NCI-H2196 treated with DMSO at 0.1 percent for 48 hours (cell line): ENCODE measurements at regions not wholly inside any gene's neighbourhood (a gene's known extent, or its start where the extent isn't known, plus 50 kb on each side); places are given as distances from the start of the nearest gene placed in this dataset.
"Not testable (repeated sequence)": the region's sequence is repeated elsewhere in the genome, so short reads cannot be mapped to it uniquely, and the experiment has no call there.

ENCODE experiments used
- DNase-seq: peaks from one replicate; lab custom pipeline; 2025; ENCODE audit not compliant: unreplicated experiment; lab: John Stamatoyannopoulos, UW

DNA sequence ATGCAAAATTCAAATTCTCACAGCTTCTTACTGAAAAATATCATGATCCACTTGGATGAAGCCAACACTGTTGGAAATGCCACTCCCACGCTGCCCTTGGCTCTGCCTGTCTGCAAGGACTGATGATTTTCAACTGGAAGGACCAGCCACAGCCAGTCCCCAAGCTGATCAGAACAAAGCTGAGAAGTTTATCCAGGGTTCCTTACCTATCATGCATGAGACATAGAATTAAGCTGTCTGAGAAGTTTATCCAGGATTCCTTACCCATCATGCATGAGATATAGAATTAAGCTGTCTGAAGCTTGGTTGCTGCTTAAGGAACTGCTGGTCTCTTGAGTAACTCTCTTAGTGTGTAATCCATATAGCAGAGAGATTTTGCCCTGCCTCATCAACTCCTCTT lies 159.8 kb upstream of the TMEM260 start:
- DNase-seq = no peak

DNA sequence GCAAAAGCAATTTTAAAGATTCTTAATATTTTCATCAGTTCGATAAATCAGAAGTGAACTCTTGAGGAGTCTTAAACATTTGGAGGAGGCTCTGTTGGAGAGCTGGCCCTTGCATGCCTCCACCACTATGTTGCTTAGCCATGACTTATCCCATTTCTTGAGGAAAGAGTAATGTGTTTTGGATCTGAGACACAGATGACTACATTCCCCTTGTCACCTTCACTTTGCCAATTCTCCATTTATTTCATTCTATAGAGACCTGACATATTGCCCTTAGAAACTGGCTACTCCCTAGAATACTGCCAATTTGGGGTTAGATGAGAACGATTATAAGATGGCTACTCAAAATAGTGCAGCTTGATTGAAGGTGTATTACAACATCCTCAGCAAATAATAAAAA lies 157.4 kb upstream of the TMEM260 start:
- no peak for DNase-seq

DNA sequence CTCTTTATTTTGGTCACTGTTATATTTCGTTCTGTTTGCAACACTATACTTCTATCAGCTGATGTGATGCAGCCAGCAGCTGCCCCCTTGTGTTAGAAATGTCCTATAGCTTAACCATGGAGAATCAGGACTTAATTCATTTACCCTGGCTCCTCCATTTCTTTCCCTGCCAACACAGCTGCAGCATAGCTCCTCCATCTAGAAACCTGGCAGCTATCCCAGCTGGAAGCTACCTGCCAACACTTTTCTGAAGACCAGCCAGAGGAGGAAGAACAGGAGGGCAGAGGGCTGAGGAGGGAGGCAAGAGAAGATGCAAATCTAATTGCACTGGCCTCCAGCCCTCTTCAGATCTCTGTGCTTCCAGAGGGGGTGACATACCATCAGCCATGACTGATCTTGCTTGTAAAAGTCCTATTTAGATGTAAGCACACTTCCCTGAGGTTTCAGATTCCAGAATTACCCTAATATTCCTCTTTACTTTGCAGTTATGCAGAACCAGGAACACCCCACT lies 156.8 kb upstream of the TMEM260 start:
- DNase-seq = peak; percentile 90

DNA sequence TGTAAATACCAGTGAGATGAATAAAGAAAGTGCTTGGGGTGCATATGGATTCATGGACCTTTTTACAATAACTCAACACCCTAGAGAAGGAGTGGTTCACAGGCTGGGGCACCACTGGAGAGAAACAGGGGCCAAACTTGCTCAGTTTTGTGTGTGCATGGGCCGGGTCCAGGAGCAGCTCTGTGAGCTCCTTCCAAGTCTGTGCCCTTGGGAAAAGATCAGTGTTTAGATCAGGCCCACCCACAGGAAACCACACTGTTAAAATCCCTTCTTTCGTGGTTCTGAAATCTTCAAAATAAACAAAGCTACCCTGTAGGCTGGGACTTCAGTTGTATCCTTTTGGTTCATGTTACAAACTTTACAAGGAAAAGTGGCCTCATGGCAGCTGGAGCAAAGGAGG lies 156.1 kb upstream of the TMEM260 start:
- no peak for DNase-seq

DNA sequence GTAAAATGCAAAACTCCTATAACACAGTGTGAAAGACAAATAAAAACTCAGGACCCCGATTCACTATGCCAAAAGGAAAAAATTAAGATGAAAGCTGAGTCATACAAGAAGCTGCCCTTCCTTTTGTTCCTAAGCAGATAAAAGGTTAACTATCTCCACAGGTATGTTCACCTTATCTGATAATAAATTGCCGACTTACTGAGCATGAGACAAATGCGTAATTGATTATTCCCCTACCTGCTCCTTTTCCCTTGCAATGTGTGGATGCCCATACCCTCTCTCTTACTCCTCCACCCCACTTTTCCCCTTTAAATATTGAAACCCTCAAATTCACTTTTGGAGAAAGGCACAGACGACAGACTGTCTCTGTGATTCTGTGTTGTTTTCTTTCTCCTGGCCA lies 148.6 kb upstream of the TMEM260 start:
- no peak for DNase-seq

DNA sequence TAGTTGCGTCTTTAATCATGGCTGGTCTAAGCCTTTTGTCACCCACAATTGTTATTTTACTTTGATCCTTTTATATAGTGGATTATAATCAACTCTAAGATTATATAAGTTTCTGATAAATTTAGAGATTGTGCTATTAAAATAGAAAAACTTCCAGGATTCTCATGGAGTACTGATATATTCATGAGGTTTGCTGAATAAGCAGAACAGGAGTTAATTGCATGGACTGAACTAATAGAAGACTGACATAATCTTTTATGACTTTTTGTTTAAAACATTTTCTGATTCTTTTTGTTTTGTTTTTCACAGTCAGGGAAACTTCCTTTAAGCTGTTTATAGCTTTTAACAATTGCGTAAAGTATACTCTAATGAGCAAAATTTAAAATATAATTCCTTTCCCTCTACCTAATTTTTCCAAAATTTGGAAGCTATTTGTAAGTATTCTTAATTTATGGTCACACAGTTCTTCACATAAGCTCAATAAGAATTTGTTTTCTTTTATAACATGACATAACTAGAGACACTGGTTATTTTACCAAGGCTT lies 129.9 kb upstream of the TMEM260 start:
- DNase-seq = no peak

DNA sequence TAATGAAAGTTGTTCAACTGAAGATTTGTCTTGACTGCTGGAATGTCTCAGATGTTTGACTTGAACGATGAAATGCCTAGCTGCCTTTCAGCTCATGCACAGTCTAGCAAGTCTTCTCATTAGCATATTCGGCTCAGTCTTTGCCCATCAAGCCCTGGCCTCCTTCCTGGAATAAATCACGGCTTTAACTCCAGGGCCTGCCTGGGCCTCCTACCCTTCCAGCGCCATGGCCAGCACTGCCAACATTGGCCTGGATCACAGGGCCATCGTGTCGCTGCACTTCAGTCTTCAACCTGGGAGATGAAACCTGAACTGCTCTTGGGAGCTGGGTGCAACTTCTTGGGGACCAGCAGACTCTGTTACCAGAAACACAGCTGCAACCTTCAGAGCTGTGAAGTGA lies 126.7 kb upstream of the TMEM260 start:
- DNase-seq = no peak

DNA sequence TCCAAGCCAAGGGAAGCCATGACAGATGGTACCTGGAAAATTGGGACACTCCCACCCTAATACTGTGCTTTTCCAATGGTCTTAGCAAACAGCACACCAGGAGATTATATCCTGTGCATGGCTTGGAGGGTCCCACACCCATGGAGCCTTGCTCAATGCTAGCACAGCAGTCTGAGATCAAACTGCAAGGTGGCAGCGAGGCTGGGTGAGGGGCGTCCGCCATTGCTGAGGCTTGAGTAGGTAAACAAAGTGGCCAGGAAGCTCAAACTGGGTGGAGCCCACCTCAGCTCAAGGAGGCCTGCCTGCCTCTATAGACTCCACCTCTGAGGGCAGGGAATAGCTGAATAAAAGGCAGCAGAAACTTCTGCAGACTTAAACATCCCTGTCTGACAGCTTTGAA lies 124.9 kb upstream of the TMEM260 start:
- not testable (repeated sequence) for DNase-seq

DNA sequence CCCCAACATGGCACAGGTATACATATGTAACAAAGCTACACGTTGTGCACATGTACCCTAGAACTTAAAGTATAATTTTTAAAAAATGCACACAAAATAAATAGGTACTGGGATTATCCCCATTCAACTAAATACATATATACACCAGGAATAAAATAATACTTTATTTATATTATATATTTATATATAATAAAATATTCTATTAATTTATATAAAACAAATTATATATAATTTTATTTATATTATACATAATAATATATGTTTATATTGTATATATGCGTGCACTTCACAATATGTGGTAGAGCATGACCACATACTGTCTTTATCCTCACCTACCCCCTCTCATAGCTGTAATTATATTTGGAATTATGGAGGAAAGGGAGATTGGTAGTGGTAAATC lies 119.1 kb upstream of the TMEM260 start:
- DNase-seq = no peak

DNA sequence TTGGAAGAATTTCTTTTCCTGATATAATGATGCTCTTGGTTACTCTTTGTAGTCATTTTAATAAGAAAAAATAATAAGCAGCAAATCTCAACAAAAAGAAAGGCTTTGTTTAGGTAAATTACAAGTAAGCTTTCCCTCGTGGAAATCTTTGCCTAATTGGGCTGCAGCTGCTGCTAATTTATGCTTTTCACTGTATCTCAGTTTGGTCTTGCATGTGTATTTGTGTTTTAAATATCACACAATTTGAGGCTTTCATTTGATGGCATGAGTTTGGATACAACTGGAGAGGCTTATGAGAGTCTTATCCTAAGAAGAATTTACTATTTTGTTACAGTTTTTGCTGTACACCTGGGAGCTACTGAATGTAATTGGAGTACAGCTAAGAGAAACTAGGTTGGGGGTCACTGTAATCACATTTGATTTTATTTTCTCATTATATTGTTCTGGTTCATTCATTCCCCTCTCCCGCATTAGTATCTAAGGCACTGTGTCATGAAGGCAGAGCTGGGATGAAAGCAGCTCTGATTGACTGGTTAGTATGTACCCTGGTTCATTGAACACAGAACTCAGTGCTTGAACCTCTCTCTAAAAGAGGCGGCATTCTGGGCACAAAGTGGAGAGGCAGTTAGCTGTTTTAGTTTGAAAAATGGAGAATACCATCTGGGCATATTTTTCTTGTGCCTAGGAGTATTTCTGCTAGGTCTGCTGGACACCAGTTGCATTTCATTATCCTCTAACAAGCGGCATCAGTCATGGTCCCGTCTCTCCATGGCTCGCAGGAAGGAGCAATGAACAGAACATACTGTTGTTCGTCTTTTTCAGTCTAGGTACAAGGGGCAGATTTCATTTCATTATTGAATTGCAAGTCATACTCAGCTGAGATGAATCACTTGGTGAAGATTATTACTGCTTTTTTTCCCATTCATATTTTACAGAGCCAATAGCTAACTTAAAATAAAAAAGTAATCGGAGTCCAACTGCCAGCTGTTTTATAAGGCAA lies 118.0 kb upstream of the TMEM260 start:
- no peak for DNase-seq

DNA sequence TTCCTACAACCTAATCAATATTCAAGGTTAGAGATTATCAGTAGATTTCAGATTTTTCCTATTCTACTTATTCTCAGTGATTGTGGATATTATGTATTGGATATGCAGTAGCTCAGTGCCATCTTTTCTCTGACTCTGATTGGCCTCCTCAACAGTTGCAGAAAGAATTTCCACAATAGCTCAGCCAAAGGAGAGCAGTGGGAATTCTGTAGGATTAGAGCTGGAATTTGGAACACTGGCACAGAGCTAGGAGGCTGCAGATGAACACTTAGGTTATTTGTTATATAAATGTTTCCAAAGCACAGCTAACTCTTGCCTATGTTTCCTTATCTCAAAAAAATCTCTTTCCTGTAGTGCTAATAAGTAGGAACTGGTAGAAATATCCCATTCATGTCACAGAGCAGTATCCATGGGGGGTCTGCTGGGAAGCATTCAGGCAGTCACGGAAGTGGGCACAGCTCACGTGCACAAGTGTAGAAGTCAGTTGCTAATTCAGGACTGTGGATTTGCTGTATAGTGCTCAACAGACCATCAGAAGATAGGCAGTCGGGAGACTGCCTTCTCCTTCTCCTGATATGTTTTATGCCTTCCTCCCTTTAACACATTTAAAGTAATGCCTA lies 116.2 kb upstream of the TMEM260 start:
- DNase-seq = no peak

DNA sequence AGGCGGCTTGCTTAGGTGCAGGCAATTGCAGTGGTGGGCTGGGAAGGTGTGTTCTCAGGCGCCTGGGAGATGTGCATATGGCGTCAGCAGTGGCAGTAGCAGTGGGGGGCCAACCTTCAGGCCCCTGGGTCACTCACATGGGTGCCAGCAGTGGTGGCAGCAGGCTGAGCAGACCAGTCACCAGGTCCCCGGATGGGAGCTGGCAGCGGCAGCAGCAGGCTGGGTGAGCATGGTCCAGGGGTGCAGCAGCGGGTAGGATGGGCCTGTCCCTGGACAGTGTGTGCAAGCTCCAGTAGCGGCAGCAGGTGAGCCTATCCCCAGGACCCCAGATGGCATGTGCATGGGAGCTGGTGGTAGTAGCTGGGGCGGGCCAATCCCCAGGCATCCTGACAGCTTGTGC lies 108.5 kb upstream of the TMEM260 start:
- no peak for DNase-seq

DNA sequence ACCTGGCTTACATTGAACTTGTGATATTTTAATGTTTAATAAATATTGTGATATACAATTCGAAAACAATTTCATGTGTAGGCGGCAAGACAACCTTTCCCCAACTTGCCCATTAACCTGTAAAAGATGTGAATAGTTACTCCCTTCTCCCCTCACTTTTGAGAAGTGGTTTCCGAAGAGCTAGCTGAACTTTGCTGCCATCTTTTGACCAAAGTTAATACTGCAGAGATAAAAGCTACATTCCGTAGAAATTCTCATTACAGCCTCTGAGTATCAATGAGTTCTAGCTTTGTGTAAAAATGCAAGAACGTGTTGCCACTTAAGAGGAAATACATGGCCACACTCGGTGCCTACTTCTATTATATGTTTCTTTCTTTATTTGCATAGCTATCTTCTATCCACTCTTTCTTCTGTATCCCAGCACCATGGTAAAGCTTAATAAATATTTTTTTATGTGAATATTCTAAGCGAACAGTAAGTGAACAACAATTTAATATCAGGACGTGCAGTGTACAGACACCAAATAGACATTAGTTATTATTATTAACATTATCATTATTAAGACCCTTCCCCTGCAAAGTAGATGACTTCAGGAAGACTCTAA lies 105.1 kb upstream of the TMEM260 start:
- DNase-seq = no peak

DNA sequence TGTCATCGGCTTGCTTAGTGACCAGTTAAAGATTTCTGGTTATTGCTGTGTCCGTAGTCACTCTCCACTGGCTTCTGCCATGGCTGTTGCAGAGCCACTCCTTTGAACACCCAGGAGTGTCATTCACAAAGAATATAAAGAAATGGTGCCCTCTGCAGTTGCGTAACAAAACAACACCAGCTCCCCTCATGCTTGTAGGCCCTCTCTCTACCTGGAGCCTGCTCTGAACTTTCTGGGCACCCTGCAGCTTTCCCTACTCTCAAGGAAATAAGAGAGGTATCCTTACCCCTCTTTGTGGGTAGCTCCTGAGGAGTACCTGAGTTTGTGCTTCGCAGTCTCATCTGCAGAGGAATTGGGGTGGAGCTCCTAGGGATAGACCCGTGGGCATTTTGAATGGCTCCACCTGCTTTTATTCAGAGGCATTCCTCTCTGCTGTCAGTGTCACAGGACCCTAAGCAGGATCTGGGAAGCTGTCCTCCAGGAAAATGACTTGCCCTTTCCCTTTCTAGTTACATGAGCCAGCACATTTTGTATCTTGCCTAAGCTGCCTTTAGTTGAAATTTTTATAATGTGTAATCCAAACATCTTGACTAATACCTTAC lies 97.2 kb upstream of the TMEM260 start:
- no peak for DNase-seq

DNA sequence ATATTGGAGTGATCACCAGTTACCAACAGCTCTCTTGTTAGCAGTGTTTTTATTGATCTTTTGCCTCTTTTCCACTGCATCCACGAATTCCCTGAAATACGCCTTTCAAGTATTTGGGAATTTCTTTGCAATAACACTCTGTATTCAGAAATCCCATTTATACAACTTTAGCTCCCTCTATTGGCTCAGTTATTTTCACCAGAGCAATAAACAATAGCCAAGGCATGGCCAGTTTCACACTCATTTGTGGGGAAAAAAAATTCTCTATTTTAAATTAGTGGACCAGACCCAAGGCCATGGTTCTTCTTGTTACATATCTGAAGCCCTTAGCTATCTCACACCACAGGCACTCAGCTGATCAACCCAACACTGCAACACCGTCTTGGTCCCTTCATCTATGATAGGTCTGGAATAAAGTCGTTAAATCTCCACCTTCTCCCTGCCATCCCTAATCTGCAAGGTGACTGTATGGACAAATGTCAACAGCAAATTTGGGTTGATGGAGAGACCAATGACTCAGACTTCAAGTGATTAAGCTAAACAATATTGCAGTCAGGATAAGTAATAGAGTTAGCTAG lies 92.4 kb upstream of the TMEM260 start:
- no peak for DNase-seq

DNA sequence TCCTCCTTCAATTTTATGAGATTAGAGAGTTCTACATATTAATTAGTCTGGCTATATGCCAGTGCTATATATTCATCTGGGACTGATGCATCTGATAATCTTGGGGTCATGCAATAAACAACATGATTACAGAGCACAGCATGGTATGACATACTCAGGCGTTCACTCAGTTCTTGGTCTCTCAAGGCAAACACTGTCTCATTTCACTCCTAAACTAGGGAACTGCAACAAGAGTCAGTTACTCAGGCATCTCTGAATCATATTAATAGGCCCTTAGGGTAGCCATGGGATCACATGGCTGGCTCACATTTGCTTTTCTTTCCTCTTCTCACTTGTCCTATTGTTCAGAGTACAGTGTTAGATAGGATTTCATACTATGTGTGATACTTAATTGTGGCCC lies 91.8 kb upstream of the TMEM260 start:
- DNase-seq = no peak

DNA sequence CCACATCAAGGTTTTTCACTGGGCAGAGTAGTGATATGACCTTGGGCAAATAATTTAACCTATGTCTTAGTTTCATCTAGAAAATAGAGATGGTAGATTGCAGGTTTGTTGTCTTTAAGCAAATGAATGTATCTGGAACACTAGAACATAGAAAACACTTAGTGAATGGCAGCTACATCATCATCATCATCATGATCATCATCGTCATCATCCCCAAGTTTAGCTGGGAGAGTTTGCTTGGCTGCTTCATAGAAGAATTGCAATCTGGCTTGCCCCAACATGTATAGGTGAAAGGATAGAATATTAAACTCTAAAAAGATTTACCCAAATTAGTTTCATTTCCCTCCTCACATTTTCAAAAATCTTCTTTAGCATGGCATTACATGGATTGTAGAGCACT lies 91.3 kb upstream of the TMEM260 start:
- no peak for DNase-seq

DNA sequence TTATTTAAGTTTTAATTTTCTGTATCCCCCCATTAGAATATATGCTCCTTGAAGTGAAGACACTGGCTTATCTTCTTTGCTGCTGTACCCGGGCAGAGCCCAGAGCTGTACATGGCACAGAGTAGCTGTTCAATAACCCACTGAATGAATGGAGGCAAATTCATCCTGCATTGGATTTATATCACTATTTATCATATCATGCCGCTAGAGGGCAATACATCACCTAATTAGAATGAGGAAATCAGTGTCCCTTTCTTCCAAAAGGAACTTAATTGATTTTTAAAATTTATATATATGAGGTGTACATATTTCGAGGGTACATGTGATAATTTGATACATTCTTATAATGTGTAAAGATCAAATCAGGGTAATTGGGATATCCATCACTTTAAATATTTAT lies 89.2 kb upstream of the TMEM260 start:
- peak; percentile 41 for DNase-seq

DNA sequence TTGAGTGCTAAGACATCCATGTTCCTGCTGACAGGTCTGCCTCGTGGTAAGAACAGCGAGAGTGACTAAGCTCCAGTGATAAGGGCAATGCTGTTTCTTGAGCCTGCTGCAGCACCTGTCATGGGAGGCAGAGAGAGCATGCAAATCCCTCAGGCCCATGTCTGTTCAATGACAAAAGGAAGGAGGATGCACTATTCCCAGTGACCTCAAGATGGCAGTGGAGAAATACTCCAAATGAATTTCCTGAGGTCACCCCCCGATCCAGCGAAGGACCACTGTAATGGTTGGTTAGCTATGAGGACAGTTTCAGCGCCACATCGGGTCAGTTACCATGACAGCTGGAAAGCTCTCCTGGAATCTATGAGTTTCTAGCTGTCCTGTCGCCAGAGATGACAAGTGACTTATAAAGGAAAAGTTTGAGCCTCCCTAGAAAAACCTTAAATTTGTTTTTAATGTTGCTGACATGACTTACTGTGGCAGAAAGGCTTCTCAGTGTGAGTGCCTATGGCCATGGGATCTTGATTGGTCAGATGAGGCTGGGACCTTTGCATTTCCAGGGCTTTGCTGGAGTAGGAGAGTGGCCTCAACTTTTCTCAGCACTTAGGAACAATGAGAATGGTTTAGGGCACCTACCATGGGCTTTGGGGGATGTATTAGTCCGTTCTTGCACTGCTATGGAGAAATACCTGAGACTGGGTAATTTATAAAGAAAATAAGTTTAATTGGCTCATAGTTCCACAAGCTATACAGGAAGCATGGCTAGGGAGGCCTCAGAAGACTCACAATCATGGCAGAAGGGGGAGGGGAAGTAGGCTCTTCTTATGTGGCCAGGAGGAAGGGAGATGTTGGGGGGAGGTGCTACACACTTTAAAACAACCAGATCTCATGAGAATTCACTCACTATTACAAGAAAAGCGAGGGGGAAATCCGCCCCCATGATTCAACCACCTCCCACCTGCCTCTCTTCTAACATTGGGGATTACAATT lies 88.0 kb upstream of the TMEM260 start:
- peak; percentile 55 for DNase-seq

DNA sequence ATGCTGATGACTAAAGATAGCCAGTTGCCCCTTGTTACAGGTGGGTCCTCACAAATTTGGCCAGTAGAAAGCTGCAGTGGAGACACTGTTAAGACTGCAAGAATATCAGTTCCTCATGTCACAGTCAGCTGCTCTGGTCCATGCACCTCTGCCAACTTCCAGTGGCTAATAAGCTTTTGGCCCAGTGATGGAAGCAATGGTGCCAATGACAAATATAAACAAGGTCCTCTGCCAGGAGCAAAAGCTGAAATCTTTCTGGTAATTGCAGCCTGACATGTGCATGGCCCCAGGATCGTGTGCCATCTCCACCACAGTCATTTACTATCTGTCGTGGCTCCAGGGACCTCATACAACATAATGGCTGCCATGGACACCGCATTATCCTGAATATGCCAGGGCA lies 85.4 kb upstream of the TMEM260 start:
- DNase-seq = no peak
